Epithelial cell of esophagus (primary cell): ENCODE measurements at regions not wholly inside any gene's neighbourhood (a gene's known extent, or its start where the extent isn't known, plus 50 kb on each side); places are given as distances from the start of the nearest gene placed in this dataset.

ENCODE experiments used
- DNase-seq: peaks from one replicate; pipeline ENCODE4 v3.0.0; 2010; ENCODE audit warnings: low read depth
- H3K4me3 ChIP-seq: 2 replicates; pipeline ENCODE4 v1.5.1; 2011; ENCODE audit warnings: mild to moderate bottlenecking, low read length, control low read depth
- TF ChIP-seq, protein P1 (sequence below): IDR thresholded peaks from 2 replicates; pipeline ENCODE4 v1.5.1; 2011; ENCODE audit warnings: low read depth, mild to moderate bottlenecking, low read length, control low read depth, inconsistent platforms; ENCODE audit not compliant: insufficient read depth; ENCODE audit errors: missing control alignments

DNA sequence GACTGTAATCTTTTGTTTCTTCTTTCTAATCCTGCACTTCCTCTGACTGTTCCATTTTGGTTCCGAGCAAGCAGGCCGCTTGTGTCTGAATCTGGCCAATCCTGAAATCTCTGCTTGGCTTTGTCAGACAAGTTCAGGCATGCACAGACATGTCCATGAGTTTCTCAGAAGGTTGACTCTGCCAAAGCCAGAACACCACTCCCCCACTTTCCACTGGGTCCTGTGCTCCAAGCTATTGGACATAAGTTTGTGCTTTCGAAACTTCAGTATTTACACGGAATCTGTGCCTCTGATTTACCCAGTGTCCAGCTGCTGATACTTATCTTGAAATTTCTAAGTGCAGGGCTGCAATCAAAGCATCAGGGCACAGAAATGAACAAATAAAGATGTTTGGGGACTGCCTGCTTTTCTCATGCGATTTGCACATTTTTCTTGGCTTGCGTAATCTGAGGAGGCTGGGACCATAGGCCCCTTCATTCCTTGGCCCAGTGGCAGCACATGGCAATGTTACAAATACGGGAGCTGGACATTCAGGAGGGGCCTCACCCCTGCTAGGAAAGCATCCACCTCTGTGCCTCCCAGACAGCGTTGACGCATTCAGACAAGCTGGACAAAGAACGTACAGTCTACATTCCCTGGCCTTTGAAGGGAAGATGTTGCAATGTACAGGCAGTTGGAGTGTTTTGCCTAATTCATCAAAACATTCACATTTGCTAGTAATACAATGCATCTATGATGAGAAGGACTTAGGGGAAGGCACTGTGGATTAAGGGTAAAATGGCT lies 209.2 kb upstream of the PAPPA start:
- TF ChIP-seq, protein P1, sequence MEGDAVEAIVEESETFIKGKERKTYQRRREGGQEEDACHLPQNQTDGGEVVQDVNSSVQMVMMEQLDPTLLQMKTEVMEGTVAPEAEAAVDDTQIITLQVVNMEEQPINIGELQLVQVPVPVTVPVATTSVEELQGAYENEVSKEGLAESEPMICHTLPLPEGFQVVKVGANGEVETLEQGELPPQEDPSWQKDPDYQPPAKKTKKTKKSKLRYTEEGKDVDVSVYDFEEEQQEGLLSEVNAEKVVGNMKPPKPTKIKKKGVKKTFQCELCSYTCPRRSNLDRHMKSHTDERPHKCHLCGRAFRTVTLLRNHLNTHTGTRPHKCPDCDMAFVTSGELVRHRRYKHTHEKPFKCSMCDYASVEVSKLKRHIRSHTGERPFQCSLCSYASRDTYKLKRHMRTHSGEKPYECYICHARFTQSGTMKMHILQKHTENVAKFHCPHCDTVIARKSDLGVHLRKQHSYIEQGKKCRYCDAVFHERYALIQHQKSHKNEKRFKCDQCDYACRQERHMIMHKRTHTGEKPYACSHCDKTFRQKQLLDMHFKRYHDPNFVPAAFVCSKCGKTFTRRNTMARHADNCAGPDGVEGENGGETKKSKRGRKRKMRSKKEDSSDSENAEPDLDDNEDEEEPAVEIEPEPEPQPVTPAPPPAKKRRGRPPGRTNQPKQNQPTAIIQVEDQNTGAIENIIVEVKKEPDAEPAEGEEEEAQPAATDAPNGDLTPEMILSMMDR = no peak
- H3K4me3 ChIP-seq = no peak overlapping the region
- DNase-seq = peak; percentile 99

DNA sequence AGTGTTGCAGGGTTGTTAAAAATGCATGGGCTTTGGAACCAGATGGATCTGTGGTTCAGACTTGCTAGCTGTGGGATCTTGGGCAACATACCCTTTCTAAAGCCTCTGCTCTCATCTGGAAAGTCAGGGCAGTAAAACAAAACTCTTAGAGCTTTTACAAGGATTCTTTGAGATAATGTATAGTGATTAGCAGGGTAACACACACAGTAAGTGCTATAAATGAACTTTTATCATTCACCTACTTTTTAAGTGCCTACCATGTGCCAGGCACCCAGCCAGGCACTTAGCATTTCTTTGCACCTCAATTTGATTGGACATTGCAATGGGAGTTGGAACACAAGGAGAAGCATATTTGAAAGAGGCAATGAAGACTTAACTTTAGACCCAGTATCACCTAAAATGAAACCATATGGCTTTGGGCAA lies 208.6 kb upstream of the PAPPA start:
- H3K4me3 ChIP-seq = no peak overlapping the region
- TF ChIP-seq, protein P1 = no peak
- DNase-seq = no peak

DNA sequence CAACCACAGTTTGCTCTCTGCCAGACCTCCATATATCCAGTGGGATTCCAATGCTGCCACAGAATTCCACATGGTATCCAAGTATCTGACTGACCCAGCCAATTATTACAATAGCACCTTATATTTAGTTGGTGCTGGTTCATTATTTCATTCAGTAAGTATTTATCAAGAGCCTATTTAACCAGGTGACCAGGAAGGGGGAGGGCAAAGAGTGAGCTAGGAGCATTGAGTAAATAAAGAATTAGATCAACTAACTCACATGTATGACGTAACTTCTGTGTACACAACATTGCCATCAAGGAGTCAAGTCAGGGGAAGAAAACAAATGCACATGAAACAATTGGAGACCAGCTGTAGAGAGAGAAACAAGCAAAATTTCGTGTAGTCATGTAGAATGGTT lies 207.1 kb upstream of the PAPPA start:
- peak; percentile 69 for DNase-seq
- H3K4me3 ChIP-seq = no peak overlapping the region
- TF ChIP-seq, protein P1 = no peak

DNA sequence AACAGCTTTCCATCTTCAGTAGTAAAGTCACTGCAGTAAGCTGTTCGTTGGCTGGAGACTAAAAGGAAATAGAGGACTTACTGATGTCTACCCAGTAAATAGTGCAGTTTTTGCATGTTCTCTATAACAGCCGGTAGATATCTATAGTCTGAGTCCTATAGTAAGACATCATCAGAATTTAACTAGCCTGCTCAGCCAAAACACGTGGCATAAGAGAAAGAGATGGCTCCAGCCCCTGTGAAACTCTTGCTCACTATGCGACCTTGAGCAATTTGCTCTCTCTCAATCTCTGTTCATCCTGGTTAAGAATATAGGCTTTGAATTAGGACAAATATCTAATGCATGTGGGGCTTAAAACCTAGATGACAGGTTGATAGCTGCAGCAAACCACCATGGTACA lies 201.6 kb upstream of the PAPPA start:
- DNase-seq = no peak
- no peak overlapping the region for H3K4me3 ChIP-seq
- TF ChIP-seq, protein P1 = no peak

DNA sequence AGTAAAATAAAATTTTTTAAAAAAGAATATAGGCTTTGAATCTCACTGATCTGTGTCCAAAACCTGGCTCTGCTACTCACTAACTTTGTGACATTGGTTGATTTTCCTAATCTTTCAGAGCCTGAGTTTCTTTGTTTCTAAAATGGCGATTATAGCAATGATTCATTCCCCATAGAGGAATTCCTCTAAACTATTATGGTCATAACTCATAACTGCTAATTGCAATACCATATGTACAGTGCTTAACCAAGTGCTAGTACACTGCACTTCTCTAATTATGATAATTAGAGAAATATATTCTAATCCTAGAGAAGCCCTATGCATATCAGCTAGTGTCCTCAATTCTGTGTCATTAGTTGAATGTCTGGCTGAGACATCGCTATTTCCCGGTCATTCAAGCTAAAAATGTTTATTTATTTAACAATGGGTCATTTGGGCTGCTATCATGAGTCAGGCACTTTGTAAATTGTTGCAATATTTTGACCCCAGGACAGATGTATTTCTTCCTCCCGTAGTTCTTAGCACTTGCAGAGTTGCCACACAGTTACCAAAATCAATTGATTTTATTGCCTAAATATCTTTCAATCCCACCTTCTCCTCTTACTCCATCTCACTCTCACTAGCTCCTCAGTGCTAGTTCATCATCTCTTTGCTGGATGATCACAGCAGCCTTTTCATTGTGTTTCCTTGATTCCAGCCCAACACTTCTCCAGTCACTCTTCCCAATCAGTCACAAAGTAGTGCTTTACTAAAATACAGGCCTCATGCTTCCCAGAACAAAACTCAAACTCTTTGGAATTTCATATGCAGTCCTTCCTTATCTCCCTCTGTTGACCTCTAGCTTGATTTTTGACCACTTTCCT lies 200.9 kb upstream of the PAPPA start:
- TF ChIP-seq, protein P1 = no peak
- peak; percentile 46 for DNase-seq

DNA sequence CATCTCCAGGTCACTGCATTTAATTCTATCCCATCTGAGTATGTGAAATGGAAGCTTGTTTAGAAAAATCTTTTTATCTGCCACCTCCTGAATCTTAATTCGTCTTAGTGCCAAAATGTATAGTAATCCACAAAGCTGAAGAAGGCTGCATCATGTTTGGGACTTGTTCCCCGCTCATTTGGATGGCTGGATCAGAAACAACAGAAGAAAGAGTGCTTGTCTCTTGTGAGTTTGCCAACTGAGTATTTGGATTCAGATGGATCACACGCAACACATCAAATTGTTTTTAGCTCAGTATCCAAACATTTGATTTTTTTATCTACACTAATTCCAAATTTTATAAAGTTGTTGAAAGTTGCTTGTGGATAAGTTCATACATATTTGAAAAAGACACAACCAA lies 197.2 kb upstream of the PAPPA start:
- TF ChIP-seq, protein P1 = no peak
- H3K4me3 ChIP-seq = no peak overlapping the region
- DNase-seq = no peak

More for the DNA sequence above, 200.9 kb upstream of the PAPPA start:
- H3K4me3 ChIP-seq = no peak overlapping the region
